HEK293T (cell line): ENCODE measurements at regions not wholly inside any gene's neighbourhood (a gene's known extent, or its start where the extent isn't known, plus 50 kb on each side); places are given as distances from the start of the nearest gene placed in this dataset.
A peak's percentile ranks its signal among the peaks of the same experiment; 100 is the strongest.

Experiments
- CTCF ChIA-PET: fragments of 350-600 bp; formaldehyde crosslinking; extraction: SDS; loops from one replicate; lab custom pipeline; 2021; ENCODE audit warnings: antibody characterized with exemption, inconsistent platforms; lab: Yijun Ruan, JAX
- POLR2A ChIA-PET: fragments of 350-600 bp; formaldehyde crosslinking; extraction: SDS; loops from one replicate; lab custom pipeline; 2020; ENCODE audit warnings: antibody characterized with exemption, inconsistent platforms; lab: Yijun Ruan, JAX
- DNase-seq: peaks from one replicate; pipeline ENCODE4 v3.0.0; 2012; ENCODE audit warnings: mixed read lengths; ENCODE audit errors: extremely low spot score
- ARNT ChIP-seq: fragments of 450-650 bp; IDR thresholded peaks from 2 replicates; pipeline ENCODE4 v1.6.1; 2017; ENCODE audit warnings: mild to moderate bottlenecking
- BHLHE40 ChIP-seq: fragments of 450-650 bp; IDR thresholded peaks from 2 replicates; pipeline ENCODE4 v1.6.1; 2016; ENCODE audit warnings: mild to moderate bottlenecking, moderate library complexity, borderline replicate concordance
- CTBP1 ChIP-seq: fragments of 450-650 bp; IDR thresholded peaks from 2 replicates; pipeline ENCODE4 v1.6.1; 2016; ENCODE audit warnings: borderline replicate concordance
- ELF4 ChIP-seq: fragments of 450-650 bp; IDR thresholded peaks from 2 replicates; pipeline ENCODE4 v1.6.1; 2017; ENCODE audit warnings: antibody characterized with exemption
- FOXA1 ChIP-seq: fragments of 450-650 bp; IDR thresholded peaks from 2 replicates; pipeline ENCODE4 v1.6.1; 2016; ENCODE audit warnings: mild to moderate bottlenecking
- FOXK2 ChIP-seq: fragments of 450-650 bp; IDR thresholded peaks from 2 replicates; pipeline ENCODE4 v1.6.1; 2016; ENCODE audit warnings: mild to moderate bottlenecking
- FOXM1 ChIP-seq: fragments of 450-650 bp; IDR thresholded peaks from 2 replicates; pipeline ENCODE4 v1.6.1; 2017; ENCODE audit warnings: mild to moderate bottlenecking, borderline replicate concordance
- HDGF ChIP-seq: fragments of 450-650 bp; IDR thresholded peaks from 2 replicates; pipeline ENCODE4 v1.6.1; 2017; ENCODE audit warnings: antibody characterized with exemption, borderline replicate concordance
- L3MBTL2 ChIP-seq: fragments of 450-650 bp; conservative IDR thresholded peaks from 2 replicates; pipeline ENCODE4 v1.6.1; 2016; ENCODE audit warnings: mild to moderate bottlenecking
- LEF1 ChIP-seq: fragments of 450-650 bp; IDR thresholded peaks from 2 replicates; pipeline ENCODE4 v1.6.1; 2017; ENCODE audit warnings: mild to moderate bottlenecking, borderline replicate concordance
- NFRKB ChIP-seq: fragments of 450-650 bp; IDR thresholded peaks from 2 replicates; pipeline ENCODE4 v1.6.1; 2016; ENCODE audit warnings: mild to moderate bottlenecking, moderate library complexity
- PKNOX1 ChIP-seq: fragments of 450-650 bp; IDR thresholded peaks from 2 replicates; pipeline ENCODE4 v1.6.1; 2016
- SP1 ChIP-seq: fragments of 450-650 bp; IDR thresholded peaks from 2 replicates; pipeline ENCODE4 v1.6.1; 2017
- SUZ12 ChIP-seq: fragments of 450-650 bp; IDR thresholded peaks from 2 replicates; pipeline ENCODE4 v1.6.1; 2016; ENCODE audit warnings: mild to moderate bottlenecking
- TARDBP ChIP-seq: fragments of 450-650 bp; IDR thresholded peaks from 2 replicates; pipeline ENCODE4 v1.6.1; 2016
- ZNF384 ChIP-seq: fragments of 450-650 bp; IDR thresholded peaks from 2 replicates; pipeline ENCODE4 v1.6.1; 2016

- TF ChIP-seq PKNOX1 (no peak), SUZ12 (no peak), FOXM1 (no peak), FOXK2 (no peak), ELF4 (no peak), HDGF (no peak), SP1 (no peak), BHLHE40 (no peak), ARNT (no peak), FOXA1 (no peak), NFRKB (no peak), ZNF384 (no peak), CTBP1 (no peak), LEF1 (no peak), TARDBP (no peak), L3MBTL2 (no peak)
- DNase-seq = no peak
- POLR2A ChIA-PET = interaction anchor here (1.2 kb wide), 1 partner anchor 181 kb away, joined by 3 read pairs; no protein-coding TSS in a partner anchor
- CTCF ChIA-PET = no interaction called here
Observed at GRCh38 chr12:89890161-89890560, 181.5 kb upstream of the ATP2B1 start.

GRCh38 chr12:89889062-89889461 is 180.4 kb upstream of the ATP2B1 start:
- TF ChIP-seq L3MBTL2 (no peak), CTBP1 (no peak), FOXK2 (no peak), NFRKB (no peak), SUZ12 (no peak), ZNF384 (no peak), ARNT (no peak), LEF1 (no peak), BHLHE40 (no peak), HDGF (no peak), TARDBP (no peak), FOXM1 (no peak)
- POLR2A ChIA-PET = no interaction called here
- CTCF ChIA-PET = no interaction called here
- DNase-seq = no peak

- DNase-seq = no peak
- CTCF ChIA-PET = interaction anchor here (0.6 kb wide), 1 partner anchor 72 kb away, joined by 3 read pairs; no protein-coding TSS in a partner anchor
- TF ChIP-seq ARNT (no peak), FOXA1 (no peak), SP1 (no peak), TARDBP (no peak), ZNF384 (no peak), L3MBTL2 (no peak), FOXK2 (no peak), PKNOX1 (no peak), CTBP1 (no peak), FOXM1 (no peak), NFRKB (no peak), BHLHE40 (no peak), ELF4 (no peak), HDGF (no peak), SUZ12 (no peak), LEF1 (no peak)
- POLR2A ChIA-PET = interaction anchor here (1.5 kb wide), 1 partner anchor 178 kb away, joined by 3 read pairs; no protein-coding TSS in a partner anchor
Observed at GRCh38 chr12:89884952-89885351, 176.3 kb upstream of the ATP2B1 start.

- TF ChIP-seq FOXK2 (no peak), PKNOX1 (peak; percentile 82)
- ChIA-PET CTCF (interaction anchor here (0.6 kb wide), 1 partner anchor 73 kb away, joined by 3 read pairs; no protein-coding TSS in a partner anchor), POLR2A (interaction anchor here (1.5 kb wide), 1 partner anchor 177 kb away, joined by 3 read pairs; no protein-coding TSS in a partner anchor)
- peak; percentile 54 for DNase-seq
Observed at GRCh38 chr12:89884416-89884898, 175.8 kb upstream of the ATP2B1 start.

- CTCF ChIA-PET = no interaction called here
- no peak for DNase-seq
- no peak for TF ChIP-seq FOXK2
- no peak for TF ChIP-seq NFRKB
- TF ChIP-seq SUZ12 = no peak
- no peak for TF ChIP-seq PKNOX1
- no peak for TF ChIP-seq HDGF
- no peak for TF ChIP-seq FOXM1
- no peak for TF ChIP-seq CTBP1
- TF ChIP-seq ZNF384 = no peak
- no peak for TF ChIP-seq FOXA1
- no peak for TF ChIP-seq TARDBP
- TF ChIP-seq ELF4 = no peak
- no peak for TF ChIP-seq BHLHE40
- TF ChIP-seq SP1 = no peak
- TF ChIP-seq LEF1 = no peak
- TF ChIP-seq L3MBTL2 = no peak
- TF ChIP-seq ARNT = no peak
- POLR2A ChIA-PET = interaction anchor here (1.5 kb wide), 1 partner anchor 177 kb away, joined by 3 read pairs; no protein-coding TSS in a partner anchor
Observed at GRCh38 chr12:89883630-89884389, 175.2 kb upstream of the ATP2B1 start.
